HG03469 (cell line): ENCODE measurements at regions not wholly inside any gene's neighbourhood (a gene's known extent, or its start where the extent isn't known, plus 50 kb on each side); places are given as distances from the start of the nearest gene placed in this dataset.

Experiments
- ATAC-seq: cut with Tn5 transposase; IDR thresholded peaks from one replicate; pipeline ENCODE4 v1.9.1; 2021; ENCODE audit warnings: mild to moderate bottlenecking, moderate library complexity, moderate number of reproducible peaks; ENCODE audit not compliant: unreplicated experiment

DNA sequence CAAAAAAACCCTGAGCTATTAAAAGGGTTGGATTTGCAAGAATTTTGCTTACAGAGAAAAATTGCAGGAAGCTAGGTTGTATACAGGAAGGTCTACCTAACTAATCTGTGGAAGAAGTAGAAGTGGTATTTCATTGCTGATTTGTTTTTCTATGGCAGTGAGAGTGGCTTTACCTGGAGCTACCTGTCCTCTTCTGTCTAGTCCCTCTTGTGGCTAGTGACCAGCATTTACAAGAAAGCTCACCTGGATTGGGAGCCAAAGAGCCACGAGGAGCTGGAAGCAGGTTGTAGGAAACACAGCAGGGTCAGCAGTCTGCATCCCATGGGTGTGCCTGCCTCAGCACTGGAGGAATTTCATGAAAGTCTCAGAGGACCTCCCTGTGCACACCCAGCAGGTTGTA, 120.3 kb upstream of the RALGAPA2 start:
- ATAC-seq, result no peak

DNA sequence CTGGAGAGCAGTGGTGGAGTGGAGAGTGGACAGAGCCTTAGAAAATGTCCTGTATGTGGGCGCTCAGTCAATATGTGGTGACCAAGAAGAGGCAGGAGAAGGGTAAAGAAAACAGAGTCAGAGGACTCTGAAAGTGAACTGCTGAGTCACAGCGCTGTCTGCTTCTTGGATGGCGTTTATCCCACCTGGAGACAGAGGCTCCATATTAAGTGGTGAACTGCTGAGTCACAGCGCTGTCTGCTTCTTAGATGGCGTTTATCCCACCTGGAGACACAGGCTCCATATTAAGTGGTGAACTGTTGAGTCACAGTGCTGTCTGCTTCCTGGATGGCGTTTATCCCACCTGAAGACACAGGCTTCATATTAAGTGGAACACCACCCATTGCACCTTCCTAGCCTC, 119.3 kb upstream of the RALGAPA2 start:
- no peak for ATAC-seq

DNA sequence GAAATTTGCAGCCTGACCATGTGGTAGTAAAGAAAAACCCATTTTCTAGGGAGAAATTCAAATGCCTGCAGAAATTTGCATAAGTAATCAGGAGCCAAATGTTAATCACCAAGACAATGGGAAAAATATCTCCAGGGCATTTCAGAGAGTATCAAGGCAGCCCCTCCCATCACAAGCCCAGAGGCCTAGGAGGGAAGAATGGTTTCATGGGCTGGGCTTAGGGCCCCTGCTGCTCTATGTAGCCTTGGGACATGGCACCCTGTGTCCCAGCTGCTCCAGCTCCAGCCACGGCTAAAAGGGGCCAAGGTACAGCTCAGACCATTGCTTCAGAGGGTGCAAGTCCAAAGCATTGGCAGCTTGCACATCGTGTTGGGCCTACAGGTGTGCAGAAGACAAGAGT, 117.2 kb upstream of the RALGAPA2 start:
- ATAC-seq, result no peak

DNA sequence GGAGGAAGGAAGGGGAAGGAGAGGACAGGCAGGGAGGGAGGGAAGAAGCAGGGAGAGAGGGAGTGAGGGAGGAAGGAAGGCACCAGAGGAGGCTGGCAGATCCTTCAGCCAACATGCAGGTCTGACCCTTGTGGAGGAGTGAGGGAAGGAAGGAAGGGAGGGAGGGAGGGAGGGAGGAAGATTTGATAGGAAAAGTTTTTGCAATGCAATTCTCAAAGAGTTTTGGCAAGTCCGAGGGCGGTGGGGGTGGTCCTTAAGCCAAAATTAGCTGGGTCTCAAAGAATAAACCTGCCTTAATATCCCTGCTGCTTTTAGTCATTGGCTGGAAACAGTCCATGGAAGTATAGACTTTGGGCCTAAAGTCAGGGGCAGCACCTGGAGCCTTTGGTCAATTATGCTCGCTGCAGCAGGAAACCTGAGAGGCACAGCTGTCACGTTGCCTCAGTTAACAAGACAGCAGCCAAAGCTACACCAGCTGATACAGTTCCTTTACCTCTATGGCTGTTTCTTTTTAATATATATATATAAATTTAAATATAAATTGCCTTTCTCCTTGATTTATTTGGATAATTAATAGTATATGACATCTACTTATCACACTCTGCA, 115.7 kb upstream of the RALGAPA2 start:
- no peak for ATAC-seq

DNA sequence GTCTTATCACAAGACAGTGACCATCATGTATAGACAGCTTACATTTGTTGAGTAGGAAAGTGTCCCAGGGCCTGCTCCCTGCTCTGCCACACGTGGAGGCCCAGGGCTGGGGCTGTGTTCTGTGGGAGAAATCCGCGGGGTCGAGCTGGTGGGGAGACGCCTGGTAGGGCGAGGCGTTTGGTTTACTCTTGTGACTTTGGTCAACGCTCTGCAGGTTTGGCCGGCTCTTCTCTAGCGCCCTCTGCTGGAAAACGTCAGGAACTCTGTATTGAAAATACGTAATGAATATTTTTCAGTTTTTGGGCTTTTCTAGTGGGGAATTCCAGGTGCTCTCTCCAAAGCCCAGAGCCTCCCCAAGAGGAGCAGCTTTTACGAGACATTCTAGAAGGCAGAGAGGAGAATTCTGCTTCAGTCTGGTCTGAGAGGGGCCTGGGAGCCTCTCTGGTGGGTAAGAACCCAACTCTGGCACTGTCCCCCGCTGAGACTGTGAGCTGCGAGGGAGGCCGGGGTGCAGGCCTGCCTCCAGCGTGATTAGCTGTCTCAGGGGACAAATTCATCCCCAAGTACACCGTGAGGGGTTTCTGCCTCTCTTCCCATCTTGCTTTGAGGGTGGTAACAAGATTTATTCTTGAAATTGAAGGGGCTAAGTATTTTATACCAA, 112.6 kb upstream of the RALGAPA2 start:
- ATAC-seq, result no peak

DNA sequence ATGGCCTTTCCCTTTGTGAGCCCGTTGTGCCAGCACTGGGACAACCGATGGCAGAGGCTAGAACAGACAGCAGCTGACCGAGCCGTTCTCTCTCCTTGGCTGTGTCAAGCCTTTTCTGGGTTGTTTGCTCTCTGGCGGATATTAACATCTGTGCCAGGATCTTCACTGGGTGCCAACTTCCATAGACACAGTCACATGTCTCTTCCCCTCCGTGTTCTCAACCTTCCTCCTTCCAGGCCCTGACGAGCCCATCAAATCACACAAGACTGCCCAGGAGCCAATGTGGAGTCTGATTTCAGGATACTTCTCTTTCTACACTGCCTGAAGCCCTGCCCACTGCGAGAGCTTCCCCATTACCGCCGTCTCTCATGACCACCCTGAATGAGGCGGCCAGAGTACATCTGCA, 111.0 kb upstream of the RALGAPA2 start:
- ATAC-seq, result no peak

DNA sequence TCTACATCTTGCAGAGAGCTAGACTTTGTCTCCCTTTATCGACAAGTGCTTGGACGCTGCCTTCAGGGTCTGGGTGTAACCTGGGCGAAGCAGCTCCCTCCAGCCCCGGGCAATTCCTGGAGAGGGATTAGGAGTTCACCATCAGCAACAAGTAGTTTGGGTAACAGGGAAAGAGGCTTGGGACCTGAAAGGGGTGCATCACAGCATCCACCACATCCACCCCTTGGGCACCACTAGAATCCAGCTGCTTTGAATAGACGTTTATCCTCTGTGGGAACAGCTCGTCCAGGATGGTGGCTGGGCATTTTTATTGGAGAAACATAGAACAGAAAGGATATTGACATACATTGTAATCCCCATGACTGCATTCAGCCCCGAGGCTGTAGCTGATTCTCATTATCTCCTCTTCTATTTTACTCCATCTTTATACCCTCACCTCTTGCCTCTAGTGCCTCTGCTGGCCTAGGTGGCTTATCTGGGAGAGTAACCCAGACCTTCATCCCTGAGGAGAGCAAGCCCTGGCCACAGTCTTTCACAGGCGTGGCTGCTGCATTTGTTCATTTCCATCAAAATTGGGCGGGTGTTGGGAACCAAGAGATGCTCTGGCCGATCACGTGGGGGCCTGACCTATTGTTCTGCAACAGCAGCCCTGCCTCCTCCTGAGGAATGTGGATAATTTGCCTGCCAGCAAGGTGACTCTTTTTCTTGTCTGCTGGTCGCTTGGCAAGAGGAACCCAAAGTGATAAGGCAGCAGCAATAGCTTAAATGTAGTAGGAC, 109.2 kb upstream of the RALGAPA2 start:
- no peak for ATAC-seq

DNA sequence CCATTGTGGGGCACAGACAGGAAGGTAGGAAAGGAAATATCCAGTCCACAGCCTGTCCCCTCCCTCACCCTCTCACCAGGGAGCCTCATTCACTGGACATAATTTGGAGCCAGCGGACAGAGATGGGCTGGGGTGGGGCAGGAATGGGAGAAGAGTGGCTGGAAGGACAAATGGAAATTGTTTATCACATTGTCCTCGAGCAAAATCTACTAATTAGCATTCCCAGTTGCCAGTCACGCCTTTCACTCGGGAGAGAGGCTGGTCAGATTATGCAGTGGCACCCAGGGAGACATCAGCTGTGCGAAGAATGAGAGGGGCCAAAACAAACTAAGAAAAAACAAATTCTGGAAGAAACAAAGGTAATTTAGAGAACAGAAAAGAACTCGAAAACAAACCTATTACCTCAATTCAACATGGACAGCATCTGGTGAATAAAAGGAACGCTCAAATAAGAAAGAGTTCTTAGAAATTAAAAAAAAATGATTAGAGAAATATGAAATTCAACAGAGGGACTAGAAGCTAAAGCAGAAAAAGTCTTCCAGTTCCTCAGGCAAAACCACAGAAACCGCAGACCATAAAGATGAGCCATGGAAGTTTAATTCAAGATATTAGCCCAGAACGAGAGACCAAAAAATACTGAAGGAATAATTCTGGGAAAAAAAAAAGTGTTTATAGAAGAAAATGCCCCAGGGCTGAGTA, 108.5 kb upstream of the RALGAPA2 start:
- ATAC-seq, result no peak

DNA sequence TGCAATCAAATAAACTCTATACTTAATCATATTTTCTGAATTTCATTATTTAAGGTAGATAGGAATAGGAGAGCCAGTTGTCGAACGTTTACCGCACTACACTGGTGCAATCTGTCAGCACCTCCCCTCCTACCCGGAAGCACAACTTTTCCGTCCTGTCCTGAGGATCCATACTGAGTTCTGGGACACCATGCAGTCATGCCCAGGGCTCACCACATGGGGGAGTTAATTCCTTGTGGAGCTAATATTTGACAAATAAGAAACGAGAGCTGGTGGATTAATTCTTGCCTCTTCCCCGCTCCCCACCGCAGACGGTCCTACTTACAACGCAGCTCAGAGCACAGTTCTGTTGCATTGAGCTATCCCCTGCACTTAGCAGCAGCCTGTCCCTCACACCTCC, 107.7 kb upstream of the RALGAPA2 start:
- ATAC-seq, result no peak

DNA sequence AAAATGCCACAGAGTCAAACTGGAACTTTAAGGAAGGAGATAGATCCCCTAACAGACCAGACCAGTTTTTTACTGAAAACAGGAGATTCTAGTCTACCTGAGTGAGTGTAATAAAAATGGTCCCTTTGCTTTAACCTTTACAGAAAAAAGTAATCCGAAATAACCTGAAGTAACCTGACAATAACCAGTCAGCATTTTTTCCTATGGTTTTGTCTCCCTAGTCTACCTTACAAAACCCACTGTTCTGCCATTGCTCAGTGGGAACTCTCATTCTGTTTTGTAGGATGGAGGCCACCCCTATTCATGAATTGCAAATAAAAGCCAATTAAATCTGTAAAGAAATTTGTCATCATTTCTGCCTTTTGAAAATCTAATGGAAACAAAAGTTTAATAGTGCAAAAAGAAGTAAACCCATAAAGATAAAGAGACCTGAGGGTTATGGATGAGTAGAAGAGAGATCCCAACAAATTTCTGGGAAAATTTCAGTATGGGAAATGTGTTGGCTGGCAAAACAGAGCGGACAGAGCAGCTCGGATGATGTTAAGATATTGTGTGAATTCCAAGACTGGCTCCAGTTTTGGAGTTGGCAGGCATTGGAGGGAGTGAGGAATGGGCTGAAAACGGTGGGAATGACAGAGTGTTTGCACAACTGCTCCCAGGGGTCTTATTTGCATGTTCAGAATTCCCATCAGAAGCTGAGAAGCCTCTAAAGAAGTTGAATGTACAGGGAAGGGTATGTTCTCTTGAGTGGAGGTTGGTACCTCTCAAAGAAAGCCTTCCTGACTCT, 104.7 kb upstream of the RALGAPA2 start:
- ATAC-seq, result no peak

DNA sequence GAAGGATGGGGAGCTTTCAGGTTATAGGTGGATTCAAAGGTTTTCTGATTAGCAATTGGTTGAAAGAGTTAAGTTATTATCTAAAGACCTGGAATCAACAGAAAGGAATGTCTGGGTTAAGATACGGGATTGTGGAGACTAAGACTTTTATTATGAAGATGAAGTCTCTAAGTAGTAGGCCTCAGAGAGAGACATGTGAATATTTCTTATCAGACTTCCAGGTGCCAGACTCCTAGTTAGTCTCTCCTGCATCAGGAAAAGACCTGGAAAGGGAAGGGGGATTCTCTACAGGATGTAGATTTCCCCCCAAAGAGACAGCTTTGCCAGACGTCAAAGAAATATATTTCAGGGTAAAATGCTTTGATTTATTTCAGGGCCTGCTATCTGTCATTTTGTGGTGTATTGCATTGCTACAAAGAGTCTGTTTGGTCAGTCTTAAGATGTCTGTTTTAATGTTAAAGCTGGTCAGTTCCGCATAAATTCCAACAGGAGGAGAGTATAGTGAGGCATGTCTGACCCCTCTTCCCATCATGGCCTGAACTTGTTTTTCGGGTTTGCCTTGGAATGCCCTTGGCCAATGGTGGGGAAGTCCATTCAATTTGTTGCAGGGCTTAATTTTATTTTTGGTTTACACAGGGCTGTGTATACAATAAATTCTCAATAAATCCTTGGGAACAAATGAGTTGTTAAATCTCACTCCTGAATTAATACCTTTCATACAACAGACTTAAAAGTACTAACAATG, 103.4 kb upstream of the RALGAPA2 start:
- ATAC-seq, result no peak

DNA sequence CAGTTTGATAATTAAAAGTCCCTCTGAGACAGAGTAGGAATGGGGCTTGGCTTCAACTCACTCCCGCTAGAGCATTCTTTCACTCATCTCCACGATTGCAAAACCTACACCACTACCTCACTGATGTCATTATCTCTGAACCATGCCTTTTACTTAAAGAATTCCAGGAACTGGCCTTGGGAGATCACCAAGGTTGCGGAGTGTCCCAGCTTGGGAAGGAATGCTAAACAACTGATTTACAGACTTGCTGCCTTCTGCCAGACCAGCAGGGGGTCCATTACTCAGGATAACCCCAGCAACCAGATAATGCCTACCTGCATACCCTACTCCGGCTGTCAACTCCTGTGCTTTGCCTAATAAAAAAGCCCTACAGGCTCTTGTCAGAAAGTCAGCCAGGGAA, 102.2 kb upstream of the RALGAPA2 start:
- ATAC-seq, result no peak

DNA sequence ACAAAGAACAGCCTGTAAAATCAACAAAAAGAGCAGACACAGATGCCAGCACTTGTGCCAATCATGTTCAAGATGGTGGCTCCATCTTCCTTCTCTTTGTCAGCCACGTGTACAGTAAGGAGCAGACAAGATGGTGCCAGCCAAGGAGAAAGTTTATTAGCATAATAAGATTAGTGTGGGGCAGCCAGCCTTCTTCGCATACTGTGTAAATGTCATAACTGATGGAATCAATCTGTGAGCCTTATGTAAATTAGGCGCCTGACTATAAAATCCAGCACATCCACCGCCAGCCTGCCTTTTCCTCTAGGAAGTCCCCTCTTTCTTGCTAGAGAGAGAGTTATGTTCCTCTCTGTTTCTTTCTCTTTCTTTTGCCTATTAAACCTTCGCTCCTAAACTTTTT, 99.7 kb upstream of the RALGAPA2 start:
- ATAC-seq, result no peak

DNA sequence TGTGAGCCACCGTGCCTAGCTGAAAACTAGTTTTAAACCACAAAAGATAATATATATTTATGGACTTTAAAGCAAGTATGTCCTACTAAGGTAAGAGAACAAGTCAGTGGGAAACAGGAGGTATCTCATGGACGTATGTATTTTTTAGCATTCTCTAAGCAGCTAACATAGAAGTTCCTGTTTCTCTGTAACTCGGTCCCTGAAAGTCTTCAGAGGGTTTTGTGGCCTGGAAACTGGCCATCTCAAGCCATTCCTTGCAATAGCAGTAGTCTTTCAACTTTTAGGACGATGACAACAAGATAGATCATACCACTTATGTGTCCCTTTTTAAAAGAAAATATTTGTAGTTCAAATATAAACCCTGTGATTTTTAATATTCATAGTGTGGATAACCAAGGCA, 95.6 kb upstream of the RALGAPA2 start:
- ATAC-seq, result no peak

DNA sequence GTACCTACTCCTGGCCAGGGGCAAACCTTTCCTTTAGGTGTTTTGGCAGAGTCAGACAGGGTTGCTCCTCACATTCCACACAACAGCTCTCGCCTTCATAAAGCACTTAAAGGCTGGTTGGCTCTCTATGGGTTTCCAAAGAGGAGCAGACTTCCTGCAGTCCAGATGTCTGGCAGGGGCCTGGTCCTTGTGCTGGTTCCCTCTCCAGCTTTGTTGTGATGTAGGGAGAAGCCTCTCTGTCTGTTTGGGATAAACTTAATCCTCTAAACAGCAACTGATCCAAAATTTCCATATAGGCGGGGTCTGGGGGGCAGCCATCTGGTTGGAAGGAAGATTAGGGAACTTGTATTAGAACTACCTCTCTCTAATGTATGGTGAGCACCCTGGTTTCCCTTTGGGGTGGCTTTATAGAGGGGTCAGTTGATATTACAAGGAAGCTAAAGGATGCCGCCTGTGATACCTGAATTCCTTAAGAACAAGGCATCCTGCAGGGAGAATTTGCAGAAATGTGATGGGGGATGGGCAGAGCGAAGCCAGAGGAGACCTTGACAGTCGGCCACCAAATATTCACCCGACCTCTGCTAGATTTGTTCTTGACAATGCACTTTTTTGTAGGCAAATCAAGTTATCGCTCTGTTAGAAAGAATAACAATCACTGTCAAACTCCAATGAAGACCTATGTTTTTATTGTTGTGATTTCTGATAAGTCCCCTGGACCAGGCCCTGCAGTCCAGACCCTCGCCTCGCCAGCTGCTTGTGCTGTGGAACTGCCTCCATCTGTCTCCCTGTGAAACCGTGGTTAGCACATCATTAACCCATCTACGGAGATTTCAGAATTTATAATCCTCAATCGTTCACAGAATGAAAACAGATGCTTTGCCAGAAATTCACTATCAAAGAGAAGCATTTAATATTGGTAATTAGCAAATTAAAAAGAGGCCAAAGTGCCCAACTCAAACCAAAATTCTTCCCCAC, 94.0 kb upstream of the RALGAPA2 start:
- ATAC-seq, result no peak

DNA sequence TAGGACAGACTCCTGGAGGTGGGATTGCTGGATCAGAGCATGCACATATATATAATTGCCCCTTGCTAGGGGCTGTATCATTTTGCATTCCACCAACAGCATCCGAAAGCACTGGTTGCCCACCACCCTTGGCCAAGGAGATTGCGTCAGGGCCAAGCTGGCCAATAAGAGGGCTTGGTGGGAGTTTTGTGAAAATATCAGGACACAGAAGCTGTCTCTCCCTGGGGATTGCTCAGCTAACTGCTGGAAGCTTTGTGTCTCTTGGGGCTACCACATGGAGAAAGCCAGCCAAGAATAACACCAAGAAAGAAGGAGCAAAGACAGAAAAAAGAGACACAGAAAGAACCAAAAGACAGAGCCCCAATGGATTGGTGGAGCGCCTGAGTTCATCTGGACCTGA, 90.6 kb upstream of the RALGAPA2 start:
- ATAC-seq, result no peak

DNA sequence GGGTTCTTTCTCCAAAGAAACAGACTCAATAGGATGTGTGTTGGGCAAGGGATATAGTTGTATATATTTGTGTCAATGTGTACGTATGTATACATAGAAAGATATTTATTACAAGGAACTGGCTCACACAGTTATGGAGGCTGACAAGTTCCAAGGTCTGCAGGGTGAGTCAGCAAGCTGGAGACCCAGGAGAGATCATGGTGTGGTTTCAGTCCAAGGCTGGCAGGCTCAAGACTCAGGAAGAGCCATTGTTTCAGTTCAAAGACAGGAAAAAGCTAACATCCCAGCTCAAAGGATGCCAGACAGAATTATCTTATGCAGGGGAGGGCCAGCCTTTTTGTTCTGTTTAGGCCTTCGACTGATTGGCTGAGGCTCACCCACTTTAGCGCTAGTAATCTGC, 89.9 kb upstream of the RALGAPA2 start:
- no peak for ATAC-seq

DNA sequence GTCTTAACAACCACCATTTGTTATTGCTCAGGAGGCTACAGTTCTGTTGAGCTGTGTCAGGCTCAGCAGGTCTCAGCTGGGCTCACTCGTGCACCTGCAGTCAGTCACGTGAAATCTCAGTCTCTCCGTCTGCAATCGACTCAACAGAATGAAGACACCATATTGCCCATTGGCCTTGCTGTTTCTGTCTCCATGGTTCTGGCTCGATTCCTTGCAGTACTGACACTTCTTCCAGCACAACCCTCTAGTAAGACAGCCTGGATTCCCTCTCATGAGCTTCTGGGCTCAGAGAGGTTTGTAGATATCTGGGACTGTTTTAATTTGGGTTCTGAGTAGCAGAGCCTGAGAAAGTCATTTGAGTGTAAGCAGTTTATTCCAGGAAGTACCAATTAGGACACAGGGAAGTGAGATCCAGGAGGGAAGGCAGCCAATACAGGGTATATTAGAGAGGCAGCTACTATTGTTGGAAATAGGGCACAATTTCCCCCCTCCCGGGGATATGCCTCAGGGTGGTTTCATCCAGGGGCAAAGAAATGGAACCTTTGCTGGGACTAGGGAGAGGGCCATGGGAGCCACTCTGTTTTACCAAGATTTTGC, 87.4 kb upstream of the RALGAPA2 start:
- ATAC-seq, result no peak
